ENCODE measurements at regions not wholly inside any gene's neighbourhood (a gene's known extent, or its start where the extent isn't known, plus 50 kb on each side); places are given as distances from the start of the nearest gene placed in this dataset.

GRCh38 chr12:95396849-95397468 lies 77.0 kb upstream of the METAP2 start (continued):
- TF ChIP-seq CTCF (conservative IDR thresholded peaks at IDR 0.05; ENCODE audit: low read depth in 2 of 2) (no peak), REST (IDR thresholded peaks at IDR 0.05; ENCODE audit: unreplicated experiment) (no peak)

- peaks cover 9% of the 10 kb centered on the region; the same call in 1 of the 2 replicates for H3K36me3 ChIP-seq (ENCODE audit: insufficient read depth)
- no peak overlapping the region for H3K27ac Mint-ChIP-seq
- TF ChIP-seq REST (IDR thresholded peaks at IDR 0.05; ENCODE audit: unreplicated experiment) (no peak), ZNF114 (CRISPR knock-in tag; IDR thresholded peaks at IDR 0.05) (no peak), CTCF (conservative IDR thresholded peaks at IDR 0.05; ENCODE audit: low read depth in 2 of 2) (no peak), STAT1 (IDR thresholded peaks at IDR 0.05; ENCODE audit: unreplicated experiment) (no peak), CREB1 (CRISPR knock-in tag; IDR thresholded peaks at IDR 0.05; ENCODE audit: low read depth) (no peak), EZH2 (IDR thresholded peaks at IDR 0.05; ENCODE audit: low read depth, unreplicated experiment) (no peak)
Observed at GRCh38 chr12:95397571-95397970, 76.4 kb upstream of the METAP2 start.

More at GRCh38 chr12:95397571-95397970, 76.4 kb upstream of the METAP2 start:
- H3K27me3 Mint-ChIP-seq (ENCODE audit: insufficient read depth, low read depth, poor library complexity), result peaks cover 10% of the 10 kb centered on the region
- ATAC-seq (no peak), DNase-seq (ENCODE audit: low spot score) (no peak)
- no peaks in the 10 kb centered on the region for H3K79me2 ChIP-seq (replicated peaks; ENCODE audit: insufficient read depth)
- no peaks in the 10 kb centered on the region for H3F3A ChIP-seq (replicated peaks; ENCODE audit: low read depth)
- no peak overlapping the region for H3K4me3 ChIP-seq
- peaks cover 18% of the 10 kb centered on the region for H3K36me3 Mint-ChIP-seq (ENCODE audit: low read depth)
- H3K4me1 ChIP-seq (ENCODE audit: insufficient read depth), result no peaks in the 10 kb centered on the region
- H3K4me1 Mint-ChIP-seq, result peaks cover 5% of the 10 kb centered on the region; the same call in 1 of the 3 replicates
- peaks cover 47% of the 10 kb centered on the region for H3K9me3 Mint-ChIP-seq
- no peaks in the 10 kb centered on the region for H3K27me3 ChIP-seq (ENCODE audit: insufficient read depth)
- no peak overlapping the region for H3K4me2 ChIP-seq
- H2AFZ ChIP-seq, result no peak overlapping the region
- H3K9me2 ChIP-seq (ENCODE audit: insufficient read depth), result 0 out of 2 replicates have a peak, but pooled peaks cover 5% of the 10 kb centered on the region
- no peaks in the 10 kb centered on the region for H4K20me1 ChIP-seq (replicated peaks; ENCODE audit: insufficient read depth)
- H3K4me3 Mint-ChIP-seq, result no peak overlapping the region
- H3K27ac ChIP-seq (ENCODE audit: low read depth), result no peak overlapping the region

All from GM23338 (cell line).